GM19468 (cell line): ENCODE measurements at regions not wholly inside any gene's neighbourhood (a gene's known extent, or its start where the extent isn't known, plus 50 kb on each side); places are given as distances from the start of the nearest gene placed in this dataset.

Experiments used
- ATAC-seq: cut with Tn5 transposase; IDR thresholded peaks from one replicate; pipeline ENCODE4 v1.9.1; 2021; ENCODE audit warnings: mild to moderate bottlenecking, moderate library complexity, moderate number of reproducible peaks; ENCODE audit not compliant: unreplicated experiment; ENCODE audit errors: extremely low read depth

- no peak for ATAC-seq
Observed at GRCh38 chr20:11752336-11752735, 165.4 kb upstream of the BTBD3 start.

GRCh38 chr20:11753155-11753554 lies 164.5 kb upstream of the BTBD3 start:
- no peak for ATAC-seq

GRCh38 chr20:11754451-11754850 lies 163.2 kb upstream of the BTBD3 start:
- no peak for ATAC-seq

- no peak for ATAC-seq
Observed at GRCh38 chr20:11755071-11755841, 162.4 kb upstream of the BTBD3 start.

GRCh38 chr20:11761497-11761896 lies 156.2 kb upstream of the BTBD3 start:
- ATAC-seq = no peak

- no peak for ATAC-seq
Observed at GRCh38 chr20:11766961-11767360, 150.7 kb upstream of the BTBD3 start.

GRCh38 chr20:11769825-11770224 lies 147.9 kb upstream of the BTBD3 start:
- no peak for ATAC-seq

- ATAC-seq = no peak
Observed at GRCh38 chr20:11772226-11772730, 145.4 kb upstream of the BTBD3 start.

- ATAC-seq = no peak
Observed at GRCh38 chr20:11776687-11777086, 141.0 kb upstream of the BTBD3 start.

GRCh38 chr20:11777387-11778205 lies 140.1 kb upstream of the BTBD3 start:
- ATAC-seq = no peak

- ATAC-seq = no peak
Observed at GRCh38 chr20:11778206-11778570, 139.5 kb upstream of the BTBD3 start.

- peak; percentile 23 for ATAC-seq
Observed at GRCh38 chr20:11780765-11781369, 136.8 kb upstream of the BTBD3 start.

- no peak for ATAC-seq
Observed at GRCh38 chr20:11783102-11783850, 134.4 kb upstream of the BTBD3 start.

- no peak for ATAC-seq
Observed at GRCh38 chr20:11785885-11786507, 131.7 kb upstream of the BTBD3 start.

GRCh38 chr20:11790046-11790445 lies 127.6 kb upstream of the BTBD3 start:
- ATAC-seq = no peak

- no peak for ATAC-seq
Observed at GRCh38 chr20:11791316-11791715, 126.4 kb upstream of the BTBD3 start.

GRCh38 chr20:11791835-11792567 lies 125.7 kb upstream of the BTBD3 start:
- no peak for ATAC-seq

GRCh38 chr20:11792568-11792953 lies 125.1 kb upstream of the BTBD3 start:
- no peak for ATAC-seq

GRCh38 chr20:11794525-11794924 lies 123.2 kb upstream of the BTBD3 start:
- ATAC-seq = no peak
